ENCODE measurements at regions not wholly inside any gene's neighbourhood (a gene's known extent, or its start where the extent isn't known, plus 50 kb on each side); places are given as distances from the start of the nearest gene placed in this dataset.

GRCh38 chr7:45389073-45389872 lies 184.9 kb upstream of the ADCY1 start:
- Histone ChIP-seq H3K27me3 (no peaks in the 10 kb centered on the region), H3K27ac (no peak overlapping the region), H3K9me3 (peaks cover 0 to 7% of the 10 kb centered on the region in 2 donors), H3K36me3 (no peaks in the 10 kb centered on the region), H3K4me3 (no peak overlapping the region), H3K4me1 (no peaks in the 10 kb centered on the region)
- no peak for TF ChIP-seq CTCF (IDR thresholded peaks at IDR 0.05)
- DNase-seq (ENCODE audit: low spot score) = peak; percentile 30

GRCh38 chr7:45390180-45390579 lies 184.0 kb upstream of the ADCY1 start:
- no peaks in the 10 kb centered on the region for H3K4me1 ChIP-seq
- H3K27ac ChIP-seq = no peak overlapping the region
- H3K36me3 ChIP-seq = no peaks in the 10 kb centered on the region
- no peaks in the 10 kb centered on the region for H3K27me3 ChIP-seq
- no peak overlapping the region for H3K4me3 ChIP-seq
- TF ChIP-seq CTCF (IDR thresholded peaks at IDR 0.05) = no peak
- DNase-seq (ENCODE audit: low spot score) = peak; percentile 16
- peaks cover 0 to 10% of the 10 kb centered on the region in 2 donors for H3K9me3 ChIP-seq

GRCh38 chr7:45390731-45391130 lies 183.4 kb upstream of the ADCY1 start:
- Histone ChIP-seq H3K9me3 (peaks cover 0 to 10% of the 10 kb centered on the region in 2 donors), H3K4me3 (no peak overlapping the region), H3K36me3 (no peaks in the 10 kb centered on the region), H3K27ac (no peak overlapping the region), H3K27me3 (no peaks in the 10 kb centered on the region), H3K4me1 (no peaks in the 10 kb centered on the region)
- no peak for TF ChIP-seq CTCF (IDR thresholded peaks at IDR 0.05)
- DNase-seq (ENCODE audit: low spot score) = peak; percentile 18

GRCh38 chr7:45391618-45392451 lies 182.3 kb upstream of the ADCY1 start:
- Histone ChIP-seq H3K4me3 (no peak overlapping the region), H3K27me3 (no peaks in the 10 kb centered on the region), H3K9me3 (peaks cover 0 to 10% of the 10 kb centered on the region in 2 donors), H3K27ac (no peak overlapping the region), H3K4me1 (no peaks in the 10 kb centered on the region), H3K36me3 (no peaks in the 10 kb centered on the region)
- TF ChIP-seq CTCF (IDR thresholded peaks at IDR 0.05) = no peak
- peak; percentile 40 for DNase-seq (ENCODE audit: low spot score)

- no peak for TF ChIP-seq CTCF (IDR thresholded peaks at IDR 0.05)
- DNase-seq (ENCODE audit: low spot score) = no peak
- Histone ChIP-seq H3K9me3 (peaks cover 0 to 10% of the 10 kb centered on the region in 2 donors), H3K36me3 (no peaks in the 10 kb centered on the region), H3K27me3 (no peaks in the 10 kb centered on the region), H3K4me3 (no peak overlapping the region), H3K27ac (no peak overlapping the region), H3K4me1 (no peaks in the 10 kb centered on the region)
Observed at GRCh38 chr7:45394117-45394708, 180.0 kb upstream of the ADCY1 start.

Measured in right atrium auricular region (tissue), 2 donors.